GM12878 (cell line): ENCODE measurements at regions not wholly inside any gene's neighbourhood (a gene's known extent, or its start where the extent isn't known, plus 50 kb on each side); places are given as distances from the start of the nearest gene placed in this dataset.

Source experiments
- ATAC-seq: fragments of 200-7000 bp; cut with Tn5 transposase; 3 replicates; pipeline ENCODE4 v1.9.1; 2020; ENCODE audit warnings: mild to moderate bottlenecking, moderate library complexity
- BruUV-seq: library from RNA; stranded (reverse); fragments of 400-500 nt; replicated peaks from 2 replicates; lab custom pipeline; 2021; lab: Mats Ljungman, UMichigan
- CTCF ChIA-PET: fragments of 300-600 bp; sonication (Branson Sonifier 250); formaldehyde crosslinking; extraction: SDS; loops from one replicate; lab custom pipeline; 2021; ENCODE audit warnings: inconsistent platforms; lab: Yijun Ruan, JAX
- POLR2A ChIA-PET: fragments of 350-600 bp; formaldehyde crosslinking; extraction: SDS; loops from one replicate; lab custom pipeline; 2021; ENCODE audit warnings: inconsistent platforms; lab: Charles Lee
- RAD21 ChIA-PET: fragments of 300-600 bp; sonication (Branson Sonifier 250); formaldehyde crosslinking; loops from one replicate; lab custom pipeline; 2023; ENCODE audit warnings: antibody characterized with exemption; ENCODE audit not compliant: unreplicated experiment; lab: Charles Lee
- SMC1A ChIA-PET: fragments of 300-600 bp; sonication (Branson Sonifier 250); formaldehyde crosslinking; loops from one replicate; lab custom pipeline; 2023; ENCODE audit not compliant: unreplicated experiment, uncharacterized antibody; lab: Charles Lee
- DNase-seq: peaks from one replicate; pipeline ENCODE4 v3.0.0-alpha.2; 2011; ENCODE audit warnings: low read depth, low spot score
- FAIRE-seq: peaks from 3 replicates; lab custom pipeline; 2011; peaks lifted over from hg19 to GRCh38; lab: Jason Lieb, UNC
- H2AFZ ChIP-seq: 2 replicates; pipeline ENCODE4 v1.6.0; 2011; ENCODE audit warnings: low read depth, low read length, control low read depth; ENCODE audit not compliant: control insufficient read depth
- H3K27ac ChIP-seq: 2 replicates; pipeline ENCODE4 v1.5.1; 2011; ENCODE audit warnings: control low read depth; ENCODE audit not compliant: control insufficient read depth, insufficient read depth
- H3K27me3 ChIP-seq, 2 experiments: replicated peaks in 1 of 2; 2 replicates each; pipeline versions ENCODE4 v1.6.0 to v1.6.1; 2011; ENCODE audit warnings: low read length in 1 of 2; ENCODE audit not compliant: control insufficient read depth in 2 of 2, insufficient read depth in 2 of 2
- H3K36me3 ChIP-seq, 2 experiments: 2 replicates each; pipeline ENCODE4 v1.5.1; 2011; ENCODE audit warnings: low read length in 1 of 2; ENCODE audit not compliant: control insufficient read depth in 2 of 2, insufficient read depth in 2 of 2
- H3K4me1 ChIP-seq: 2 replicates; pipeline ENCODE4 v1.6.1; 2011; ENCODE audit warnings: mild to moderate bottlenecking, low read length, moderate library complexity, mixed read lengths; ENCODE audit not compliant: control insufficient read depth, insufficient read depth
- H3K4me2 ChIP-seq: 2 replicates; pipeline ENCODE4 v1.6.0; 2011; ENCODE audit warnings: control low read depth; ENCODE audit not compliant: control insufficient read depth, insufficient read depth
- H3K4me3 ChIP-seq: fragments of 200-600 bp; sonication (generic); 2 replicates; pipeline ENCODE4 v1.5.1; 2016
- H3K79me2 ChIP-seq: 2 replicates; pipeline ENCODE4 v1.6.0; 2011; ENCODE audit warnings: low read length; ENCODE audit not compliant: control insufficient read depth, insufficient read depth
- H3K9ac ChIP-seq: 2 replicates; pipeline ENCODE4 v1.8.0; 2011; ENCODE audit warnings: low read length, control low read depth, mixed read lengths; ENCODE audit not compliant: control insufficient read depth, insufficient read depth
- H3K9me3 ChIP-seq: replicated peaks from 3 replicates; pipeline ENCODE4 v1.5.1; 2011; ENCODE audit warnings: mild to moderate bottlenecking, low read length; ENCODE audit not compliant: control insufficient read depth, insufficient read depth
- H4K20me1 ChIP-seq: 2 replicates; pipeline ENCODE4 v1.6.0; 2011; ENCODE audit not compliant: control insufficient read depth, insufficient read depth
- BCL11A ChIP-seq: IDR thresholded peaks from 2 replicates; pipeline ENCODE4 v1.6.1; 2011; ENCODE audit warnings: low read depth, low read length
- BCLAF1 ChIP-seq: fragments of 450-650 bp; IDR thresholded peaks from 2 replicates; pipeline ENCODE4 v1.6.1; 2017; ENCODE audit warnings: antibody characterized with exemption, mild to moderate bottlenecking, moderate library complexity
- CBFB ChIP-seq: IDR thresholded peaks from 2 replicates; pipeline ENCODE4 v1.6.1; 2016; ENCODE audit warnings: antibody characterized with exemption, low read depth
- CHD2 ChIP-seq: IDR thresholded peaks from 2 replicates; pipeline ENCODE4 v1.6.1; 2011; ENCODE audit warnings: low read depth, low read length, improper control_type of control experiment, borderline replicate concordance
- IRF4 ChIP-seq: IDR thresholded peaks from 2 replicates; pipeline ENCODE4 v1.6.1; 2011; ENCODE audit warnings: low read depth, low read length
- NFIC ChIP-seq: IDR thresholded peaks from 2 replicates; pipeline ENCODE4 v1.6.1; 2012; ENCODE audit warnings: low read depth, mild to moderate bottlenecking, inconsistent platforms, low read length, moderate library complexity
- RAD51 ChIP-seq: fragments of 450-650 bp; IDR thresholded peaks from 2 replicates; pipeline ENCODE4 v1.6.1; 2016; ENCODE audit warnings: moderate library complexity, mild to moderate bottlenecking, inconsistent platforms
- SREBF1 ChIP-seq: IDR thresholded peaks from 2 replicates; pipeline ENCODE4 v1.6.1; 2012; ENCODE audit warnings: mild to moderate bottlenecking, low read length
- SRF ChIP-seq, 2 experiments: IDR thresholded peaks; 2 replicates each; pipeline ENCODE4 v1.6.1; 2011; ENCODE audit warnings: low read depth in 2 of 2, low read length in 2 of 2, mild to moderate bottlenecking in 1 of 2, moderate library complexity in 1 of 2
- ZBED1 ChIP-seq: IDR thresholded peaks from 2 replicates; pipeline ENCODE4 v1.6.1; 2016; ENCODE audit warnings: borderline replicate concordance
- in situ Hi-C: fragments of 300-500 bp; cut with MboI; formaldehyde crosslinking; loops from 9 replicates; pipeline ENCODE4 v1.14.3; 2018; ENCODE audit warnings: mixed read lengths
- intact Hi-C: fragments of 100-400 bp; cut with micrococcal nuclease; formaldehyde crosslinking; loops from one replicate; pipeline ENCODE4 v1.14.2; 2022; ENCODE audit not compliant: unreplicated experiment
- TF ChIP-seq, protein P1 (sequence below): fragments of 450-650 bp; IDR thresholded peaks from 2 replicates; pipeline ENCODE4 v1.6.1; 2018; ENCODE audit warnings: mild to moderate bottlenecking, low read depth, moderate library complexity; ENCODE audit not compliant: partially characterized antibody
- TF ChIP-seq, protein P2 (sequence below): IDR thresholded peaks from 2 replicates; pipeline ENCODE4 v1.6.1; 2011; ENCODE audit warnings: mild to moderate bottlenecking, low read depth, low read length, moderate library complexity; ENCODE audit not compliant: insufficient replicate concordance

- TF ChIP-seq ZBED1 (no peak), IRF4 (no peak)
Observed at GRCh38 chr2:145483854-145484253, 963.9 kb upstream of the ZEB2 start (continued).

- no peak for ATAC-seq
- in situ Hi-C loops, result no loop called here
- Histone ChIP-seq H3K79me2 (no peaks in the 10 kb centered on the region), H4K20me1 (no peaks in the 10 kb centered on the region), H3K27me3 (no peaks in the 10 kb centered on the region), H3K36me3 (no peaks in the 10 kb centered on the region), H3K27ac (no peak overlapping the region), H3K4me2 (no peak overlapping the region), H3K9me3 (no peaks in the 10 kb centered on the region), H3K4me1 (no peaks in the 10 kb centered on the region), H3K4me3 (no peak overlapping the region), H2AFZ (no peak overlapping the region), H3K9ac (no peak overlapping the region)
- ChIA-PET CTCF (interaction anchor here (0.8 kb wide), 1 partner anchor 10 kb away, joined by 3 read pairs; no protein-coding TSS in a partner anchor), SMC1A (interaction anchor here (0.7 to 1.2 kb wide), 2 partner anchors 10 to 552 kb away, joined by 3 read pairs; no protein-coding TSS in a partner anchor), RAD21 (no interaction called here), POLR2A (no interaction called here)
- TF ChIP-seq SREBF1 (no peak), CHD2 (no peak), BCL11A (no peak), IRF4 (no peak), BCLAF1 (no peak), SRF (IDR thresholded peaks at IDR 0.05; ENCODE audit: low read depth in 2 of 2, low read length in 2 of 2) (no peak), NFIC (no peak), CBFB (no peak), RAD51 (no peak)
- TF ChIP-seq, protein P1, sequence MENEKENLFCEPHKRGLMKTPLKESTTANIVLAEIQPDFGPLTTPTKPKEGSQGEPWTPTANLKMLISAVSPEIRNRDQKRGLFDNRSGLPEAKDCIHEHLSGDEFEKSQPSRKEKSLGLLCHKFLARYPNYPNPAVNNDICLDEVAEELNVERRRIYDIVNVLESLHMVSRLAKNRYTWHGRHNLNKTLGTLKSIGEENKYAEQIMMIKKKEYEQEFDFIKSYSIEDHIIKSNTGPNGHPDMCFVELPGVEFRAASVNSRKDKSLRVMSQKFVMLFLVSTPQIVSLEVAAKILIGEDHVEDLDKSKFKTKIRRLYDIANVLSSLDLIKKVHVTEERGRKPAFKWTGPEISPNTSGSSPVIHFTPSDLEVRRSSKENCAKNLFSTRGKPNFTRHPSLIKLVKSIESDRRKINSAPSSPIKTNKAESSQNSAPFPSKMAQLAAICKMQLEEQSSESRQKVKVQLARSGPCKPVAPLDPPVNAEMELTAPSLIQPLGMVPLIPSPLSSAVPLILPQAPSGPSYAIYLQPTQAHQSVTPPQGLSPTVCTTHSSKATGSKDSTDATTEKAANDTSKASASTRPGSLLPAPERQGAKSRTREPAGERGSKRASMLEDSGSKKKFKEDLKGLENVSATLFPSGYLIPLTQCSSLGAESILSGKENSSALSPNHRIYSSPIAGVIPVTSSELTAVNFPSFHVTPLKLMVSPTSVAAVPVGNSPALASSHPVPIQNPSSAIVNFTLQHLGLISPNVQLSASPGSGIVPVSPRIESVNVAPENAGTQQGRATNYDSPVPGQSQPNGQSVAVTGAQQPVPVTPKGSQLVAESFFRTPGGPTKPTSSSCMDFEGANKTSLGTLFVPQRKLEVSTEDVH, result no peak
- TF ChIP-seq, protein P2, sequence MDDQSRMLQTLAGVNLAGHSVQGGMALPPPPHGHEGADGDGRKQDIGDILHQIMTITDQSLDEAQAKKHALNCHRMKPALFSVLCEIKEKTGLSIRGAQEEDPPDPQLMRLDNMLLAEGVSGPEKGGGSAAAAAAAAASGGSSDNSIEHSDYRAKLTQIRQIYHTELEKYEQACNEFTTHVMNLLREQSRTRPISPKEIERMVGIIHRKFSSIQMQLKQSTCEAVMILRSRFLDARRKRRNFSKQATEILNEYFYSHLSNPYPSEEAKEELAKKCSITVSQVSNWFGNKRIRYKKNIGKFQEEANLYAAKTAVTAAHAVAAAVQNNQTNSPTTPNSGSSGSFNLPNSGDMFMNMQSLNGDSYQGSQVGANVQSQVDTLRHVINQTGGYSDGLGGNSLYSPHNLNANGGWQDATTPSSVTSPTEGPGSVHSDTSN, result no peak
- FAIRE-seq, result no peak
- no TSS peak for BruUV-seq
- intact Hi-C loops, result no loop called here
- DNase-seq, result no peak
Observed at GRCh38 chr2:145481334-145481922, 961.5 kb upstream of the ZEB2 start.
